B cell (primary cell): ENCODE measurements at regions not wholly inside any gene's neighbourhood (a gene's known extent, or its start where the extent isn't known, plus 50 kb on each side); places are given as distances from the start of the nearest gene placed in this dataset.
"Not testable (repeated sequence)": the region's sequence is repeated elsewhere in the genome, so short reads cannot be mapped to it uniquely, and the experiment has no call there.

Experiments used
- CTCF ChIP-seq: fragments of 200-600 bp; IDR thresholded peaks from one replicate; pipeline ENCODE4 v1.8.0; 2022; ENCODE audit warnings: antibody characterized with exemption, mild to moderate bottlenecking
- EZH2 ChIP-seq: IDR thresholded peaks from 2 replicates; pipeline ENCODE4 v1.6.1; 2012; ENCODE audit warnings: borderline replicate concordance, low read depth, mild to moderate bottlenecking, moderate library complexity, low read length; ENCODE audit not compliant: insufficient read depth, poor library complexity, severe bottlenecking

- not testable (repeated sequence) for TF ChIP-seq CTCF, EZH2
These were observed 75.7 kb upstream of the TPTE start for GRCh38 chr21:10445685-10446084.
